ENCODE measurements at regions not wholly inside any gene's neighbourhood (a gene's known extent, or its start where the extent isn't known, plus 50 kb on each side); places are given as distances from the start of the nearest gene placed in this dataset.

- no peak for DNase-seq
Measured at GRCh38 chr6:28741363-28741762, 182.4 kb downstream of the TRIM27 start.

- DNase-seq: no peak
Measured at GRCh38 chr6:28742668-28743270, 181.0 kb downstream of the TRIM27 start.

- DNase-seq: no peak
Measured at GRCh38 chr6:28743271-28743789, 180.5 kb downstream of the TRIM27 start.

GRCh38 chr6:28747083-28747630 is 176.6 kb downstream of the TRIM27 start:
- DNase-seq: no peak

- DNase-seq: no peak
Measured at GRCh38 chr6:28747631-28748157, 176.1 kb downstream of the TRIM27 start.

- no peak for DNase-seq
Measured at GRCh38 chr6:28748192-28748591, 175.6 kb downstream of the TRIM27 start.

- no peak for DNase-seq
Measured at GRCh38 chr6:28750926-28751458, 172.8 kb downstream of the TRIM27 start.

- no peak for DNase-seq
Measured at GRCh38 chr6:28751514-28751913, 172.3 kb downstream of the TRIM27 start.

- no peak for DNase-seq
Measured at GRCh38 chr6:28751963-28752350, 171.8 kb downstream of the TRIM27 start.

- DNase-seq: no peak
Measured at GRCh38 chr6:28757429-28758045, 166.2 kb downstream of the TRIM27 start.

GRCh38 chr6:28758046-28758817 is 165.6 kb downstream of the TRIM27 start:
- DNase-seq: no peak

GRCh38 chr6:28758818-28759235 is 165.0 kb downstream of the TRIM27 start:
- no peak for DNase-seq

GRCh38 chr6:28764014-28764723 is 159.6 kb downstream of the TRIM27 start:
- DNase-seq: no peak

- no peak for DNase-seq
Measured at GRCh38 chr6:28764761-28765282, 159.0 kb downstream of the TRIM27 start.

- DNase-seq: no peak
Measured at GRCh38 chr6:28765978-28766351, 157.8 kb downstream of the TRIM27 start.

GRCh38 chr6:28766426-28766825 is 157.4 kb downstream of the TRIM27 start:
- DNase-seq: no peak

- no peak for DNase-seq
Measured at GRCh38 chr6:28767133-28767532, 156.7 kb downstream of the TRIM27 start.

- no peak for DNase-seq
Measured at GRCh38 chr6:28767691-28768090, 156.1 kb downstream of the TRIM27 start.

GRCh38 chr6:28768187-28768913 is 155.4 kb downstream of the TRIM27 start:
- no peak for DNase-seq

GRCh38 chr6:28769626-28770402 is 154.0 kb downstream of the TRIM27 start:
- DNase-seq: no peak

GRCh38 chr6:28770732-28771131 is 153.1 kb downstream of the TRIM27 start:
- DNase-seq: no peak
